Cerebellar cortex (tissue), 1 donor: ENCODE measurements at regions not wholly inside any gene's neighbourhood (a gene's known extent, or its start where the extent isn't known, plus 50 kb on each side); places are given as distances from the start of the nearest gene placed in this dataset.
A peak's percentile ranks its signal among the peaks of the same experiment; 100 is the strongest.

Experiments used
- DNase-seq: peaks from one replicate; pipeline ENCODE4 v3.0.0-alpha.2; 2015; ENCODE audit warnings: low spot score

GRCh38 chr1:73953586-73953985 is 244.4 kb downstream of the LRRIQ3 start:
- peak; percentile 90 for DNase-seq

GRCh38 chr1:73953186-73953585 is 244.8 kb downstream of the LRRIQ3 start:
- DNase-seq = peak; percentile 79

- DNase-seq = no peak
Observed at GRCh38 chr1:73948055-73948454, 249.9 kb downstream of the LRRIQ3 start.

DNA sequence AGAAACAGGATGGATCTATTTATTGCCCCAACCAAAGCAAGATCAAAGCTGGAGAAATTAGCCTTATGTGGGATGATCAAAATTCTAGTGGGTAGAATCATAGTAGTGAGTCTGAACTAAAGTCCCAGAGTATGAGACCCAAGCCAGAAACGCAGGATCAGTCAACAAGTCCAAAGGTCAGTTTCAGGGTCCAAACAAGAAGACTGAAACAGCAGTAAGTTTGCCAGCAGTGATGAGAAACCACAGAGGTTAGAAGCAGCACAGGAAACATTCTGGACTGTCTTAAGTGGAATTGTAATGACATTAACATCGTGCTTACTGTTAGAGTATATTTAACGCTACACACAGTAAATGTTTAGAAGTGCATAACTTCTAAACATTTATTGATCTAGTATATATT is 251.0 kb downstream of the LRRIQ3 start:
- no peak for DNase-seq

DNA sequence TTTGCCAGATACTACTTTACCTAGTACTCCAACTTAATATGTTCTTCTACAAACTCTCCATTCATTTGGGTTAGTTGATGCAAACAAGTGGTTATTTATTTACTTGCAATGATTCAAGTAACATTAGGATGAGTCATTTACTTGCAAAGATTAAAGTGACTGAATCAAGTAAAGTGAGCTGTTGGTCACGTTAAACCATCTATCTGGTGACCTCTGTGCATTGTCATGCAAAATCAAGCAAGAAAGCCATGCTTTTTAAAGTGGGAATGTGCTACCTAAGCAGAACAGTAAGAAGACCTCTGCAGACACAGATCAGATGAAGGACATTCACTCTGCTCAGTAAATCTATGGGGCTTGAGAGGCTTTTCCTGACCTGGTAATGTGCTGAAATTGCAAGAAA is 254.7 kb downstream of the LRRIQ3 start:
- DNase-seq = no peak

- DNase-seq = no peak
Observed at GRCh38 chr1:73930293-73930692, 267.7 kb downstream of the LRRIQ3 start.

GRCh38 chr1:73914951-73915350 is 283.0 kb downstream of the LRRIQ3 start:
- DNase-seq = peak; percentile 91

DNA sequence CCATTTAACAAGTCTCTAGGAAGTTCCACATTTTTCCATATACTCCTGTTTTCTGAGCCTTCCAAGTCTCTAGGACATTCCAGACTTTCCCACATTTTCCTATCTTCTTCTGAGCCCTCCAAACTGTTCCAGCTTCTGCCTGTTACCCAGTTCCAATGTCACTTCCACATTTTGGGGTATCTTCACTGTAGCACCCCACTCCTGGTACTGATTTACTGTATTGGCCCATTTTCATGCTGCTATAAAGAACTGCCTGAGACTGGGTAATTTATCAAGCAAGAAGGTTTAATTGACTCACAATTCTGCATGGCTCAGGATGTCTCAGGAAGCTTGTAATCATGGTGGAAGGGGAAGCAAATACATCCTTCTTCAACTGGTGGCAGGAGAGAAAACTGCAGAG is 285.0 kb downstream of the LRRIQ3 start:
- no peak for DNase-seq

DNA sequence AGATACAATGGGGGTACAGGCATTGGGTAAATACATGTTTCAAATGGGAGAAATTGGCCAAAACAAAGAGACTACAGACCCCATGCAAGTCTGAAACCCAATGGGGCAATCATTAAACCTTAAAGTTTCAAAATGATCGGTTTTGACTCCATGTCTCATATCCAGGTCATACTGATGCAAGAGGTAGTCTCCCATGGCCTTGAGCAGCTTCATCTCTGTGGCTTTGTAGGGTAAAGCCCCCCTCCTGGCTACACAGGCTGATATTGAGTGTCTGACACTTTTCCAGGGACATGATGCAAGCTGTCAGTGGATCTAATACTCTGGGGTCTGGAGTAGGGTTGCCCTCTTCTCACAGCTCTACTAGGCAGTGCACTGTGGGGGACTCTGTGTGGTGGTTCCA is 286.1 kb downstream of the LRRIQ3 start:
- DNase-seq = no peak

DNA sequence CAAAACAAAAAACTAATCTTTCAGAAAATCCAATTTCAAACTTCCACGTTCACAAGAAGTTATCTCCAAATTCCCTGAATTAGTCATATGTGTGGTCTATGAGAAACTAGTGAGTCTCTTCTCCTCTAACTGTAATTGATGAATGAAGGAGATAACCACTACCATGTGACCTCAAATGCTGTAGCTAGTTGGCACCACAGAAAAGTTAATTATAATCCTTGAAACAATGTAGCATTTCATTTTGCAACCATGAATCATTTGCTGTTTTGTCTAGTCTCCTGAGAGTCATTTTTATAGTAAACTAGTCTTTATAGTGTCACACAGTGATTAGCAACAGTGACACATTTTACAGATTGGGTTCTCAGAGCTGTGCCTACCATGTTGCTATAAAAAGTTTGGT is 287.5 kb downstream of the LRRIQ3 start:
- DNase-seq = no peak

- no peak for DNase-seq
Observed at GRCh38 chr1:73910062-73910461, 287.9 kb downstream of the LRRIQ3 start.

DNA sequence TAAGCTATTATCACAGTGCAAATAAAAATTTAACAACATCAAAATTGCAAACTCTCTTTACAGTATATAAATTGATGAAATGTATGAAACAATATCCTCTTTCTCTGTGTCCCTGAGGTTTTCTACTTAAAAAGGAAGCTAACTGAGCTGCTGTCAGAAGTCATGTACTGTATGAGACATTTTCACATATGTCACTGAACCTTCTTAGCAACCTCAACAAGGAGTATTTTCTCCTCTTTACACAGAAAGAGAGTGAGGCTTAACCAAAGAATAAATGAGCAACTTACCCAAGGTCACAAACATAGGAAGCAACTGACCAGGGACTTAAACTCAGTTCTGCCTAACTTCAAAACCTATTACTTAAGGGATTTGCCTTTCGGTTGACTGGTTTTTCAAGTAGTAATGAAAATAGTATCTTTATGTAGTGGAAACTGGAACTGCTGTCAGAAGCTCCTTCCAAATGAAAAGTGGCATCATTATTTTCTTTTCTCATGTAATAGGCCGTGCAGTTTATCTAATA is 288.9 kb downstream of the LRRIQ3 start:
- no peak for DNase-seq

DNA sequence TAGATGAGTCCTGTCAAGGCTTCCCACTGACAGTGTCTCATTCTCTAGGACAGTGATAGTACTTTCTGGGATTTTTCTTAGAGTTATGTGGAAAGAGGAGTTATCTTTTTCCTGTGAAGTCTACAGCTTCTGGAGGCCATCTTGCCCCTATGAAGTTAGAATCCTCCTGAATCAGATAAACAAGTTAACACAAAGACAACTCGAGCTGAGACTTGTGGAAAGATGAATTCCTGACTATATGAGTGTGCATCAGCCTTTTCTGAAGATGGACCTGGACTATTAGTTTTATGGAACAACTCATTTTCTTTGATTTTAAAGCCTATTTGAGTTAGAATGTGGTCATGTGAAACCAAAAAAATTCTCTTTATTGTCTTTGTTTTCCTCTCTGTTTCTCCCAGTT is 290.9 kb downstream of the LRRIQ3 start:
- no peak for DNase-seq

DNA sequence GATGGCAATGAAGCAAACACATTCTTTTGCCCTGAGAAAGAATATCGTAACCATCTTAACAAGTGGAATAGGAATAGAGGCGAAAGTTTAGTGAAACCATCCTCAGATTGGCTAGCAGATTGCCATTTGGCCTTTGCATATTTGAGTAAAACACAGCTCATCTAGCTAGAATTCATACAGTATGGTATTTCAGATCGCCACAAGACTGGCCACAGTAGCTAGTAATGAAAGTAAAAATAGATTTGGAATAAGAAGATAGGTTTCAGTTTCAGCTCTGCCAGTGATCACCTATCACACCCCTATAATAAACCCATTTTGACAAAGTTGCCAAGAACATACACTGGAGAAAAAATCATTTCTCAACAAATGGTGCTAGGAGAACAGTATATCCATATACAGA is 294.9 kb downstream of the LRRIQ3 start:
- DNase-seq = no peak

- no peak for DNase-seq
Observed at GRCh38 chr1:73901738-73902137, 296.2 kb downstream of the LRRIQ3 start.

- DNase-seq = no peak
Observed at GRCh38 chr1:73899311-73899710, 298.7 kb downstream of the LRRIQ3 start.

GRCh38 chr1:73898540-73898939 is 299.4 kb downstream of the LRRIQ3 start:
- DNase-seq = no peak

GRCh38 chr1:73887412-73887811 is 310.6 kb downstream of the LRRIQ3 start:
- DNase-seq = peak; percentile 97

DNA sequence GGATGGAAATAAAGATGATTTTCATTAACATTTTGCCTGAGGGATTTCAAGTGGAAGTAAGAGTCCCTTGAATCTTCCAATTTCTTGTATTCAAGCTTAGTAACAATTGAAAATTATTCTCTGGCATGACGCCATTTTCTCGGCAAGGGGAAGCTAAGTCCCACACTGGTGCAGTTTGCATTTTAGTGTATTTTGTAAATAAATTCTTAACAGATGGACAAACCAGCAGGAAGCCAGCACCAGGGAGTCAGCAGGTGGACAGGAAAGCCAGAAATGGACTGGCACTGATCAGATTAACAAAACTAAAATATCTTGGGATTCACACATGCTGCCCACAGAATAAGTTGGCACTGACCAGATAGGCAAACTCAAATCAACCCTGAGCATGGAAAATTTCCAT is 311.3 kb downstream of the LRRIQ3 start:
- peak; percentile 98 for DNase-seq

DNA sequence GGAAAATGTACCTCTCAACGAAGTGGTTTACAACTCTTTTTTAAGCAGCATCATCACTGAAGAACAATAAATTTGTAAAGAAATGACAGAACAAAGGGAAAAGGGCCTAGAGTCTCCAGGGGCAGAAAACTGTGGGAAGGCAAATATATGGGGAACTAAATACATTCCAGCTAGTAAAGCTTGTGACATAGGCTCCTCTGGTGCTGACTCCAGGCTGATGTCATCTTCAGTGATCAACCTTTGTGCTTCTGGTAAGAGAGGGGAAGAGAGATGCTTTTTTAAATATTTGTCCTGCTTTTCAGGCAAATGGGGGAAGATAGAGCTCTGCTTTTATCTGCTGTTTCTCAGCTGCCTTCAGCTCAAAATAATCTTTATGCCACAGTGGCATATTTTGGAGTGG is 323.2 kb downstream of the LRRIQ3 start:
- DNase-seq = no peak

DNA sequence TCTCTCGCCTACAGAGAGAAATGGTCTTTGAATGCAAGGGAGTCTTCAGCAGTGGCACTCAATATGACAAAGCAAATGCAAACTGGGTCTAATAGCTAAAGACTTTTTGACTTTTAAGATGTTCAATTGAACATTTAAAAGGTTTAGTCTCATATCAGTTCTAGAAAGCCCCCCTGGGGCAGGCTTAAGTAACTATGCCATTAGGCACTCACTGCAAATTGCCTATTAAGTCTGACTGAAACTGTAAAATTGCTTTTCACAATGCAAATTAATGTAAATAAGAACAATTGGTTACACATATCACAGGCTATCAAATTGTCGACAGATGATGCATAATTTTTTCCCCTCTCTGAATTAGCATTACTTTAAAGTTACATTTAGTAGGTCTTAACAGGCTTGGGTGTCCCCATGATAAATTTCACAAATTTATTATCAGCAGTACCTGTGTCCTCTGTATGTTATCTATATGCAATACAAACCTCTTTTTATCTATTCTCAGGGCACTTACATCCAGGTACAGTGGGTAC is 329.1 kb downstream of the LRRIQ3 start:
- DNase-seq = no peak

DNA sequence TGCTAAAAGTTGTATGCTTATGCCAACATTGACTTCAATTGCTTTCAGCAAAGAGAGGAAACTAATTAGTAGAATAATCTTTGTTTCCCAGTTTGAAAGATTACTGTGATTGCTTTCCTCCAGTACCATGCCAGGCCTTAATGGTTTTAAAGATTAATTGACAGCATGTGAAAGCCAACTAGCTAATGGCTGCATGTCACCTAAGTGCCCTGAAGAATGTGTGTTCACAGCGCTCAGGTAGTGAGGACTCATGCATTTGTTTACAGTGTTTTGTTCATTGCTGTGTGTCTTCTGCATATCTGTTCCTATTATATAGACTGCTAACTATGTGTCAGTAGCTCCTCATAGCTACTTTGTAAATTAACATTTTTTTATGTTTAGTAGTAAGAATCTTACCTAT is 335.6 kb downstream of the LRRIQ3 start:
- no peak for DNase-seq

GRCh38 chr1:73860421-73860950 is 337.5 kb downstream of the LRRIQ3 start:
- DNase-seq = peak; percentile 54

GRCh38 chr1:73859227-73859626 is 338.7 kb downstream of the LRRIQ3 start:
- DNase-seq = no peak
